Neuronal stem cell (in vitro differentiated cells): ENCODE measurements at regions not wholly inside any gene's neighbourhood (a gene's known extent, or its start where the extent isn't known, plus 50 kb on each side); places are given as distances from the start of the nearest gene placed in this dataset.

Experiments
- DNase-seq: peaks from one replicate; pipeline ENCODE4 v3.0.0-alpha.2; 2013; ENCODE audit warnings: low spot score
- H2AFZ ChIP-seq: one replicate; pipeline ENCODE4 v1.6.1; 2013; ENCODE audit warnings: mild to moderate bottlenecking, low read length, inconsistent platforms
- H2AK5ac ChIP-seq: 2 replicates; pipeline ENCODE4 v1.6.1; 2013; ENCODE audit warnings: low read depth, mild to moderate bottlenecking, inconsistent platforms, low read length, moderate library complexity, mixed read lengths
- H2BK120ac ChIP-seq: 2 replicates; pipeline ENCODE4 v1.6.1; 2013; ENCODE audit warnings: low read depth, mild to moderate bottlenecking, inconsistent platforms, low read length, moderate library complexity, mixed read lengths
- H2BK12ac ChIP-seq: one replicate; pipeline ENCODE4 v1.6.1; 2013; ENCODE audit warnings: low read length, inconsistent platforms
- H2BK15ac ChIP-seq: 2 replicates; pipeline ENCODE4 v1.6.1; 2013; ENCODE audit warnings: mild to moderate bottlenecking, low read length, inconsistent platforms, mixed read lengths
- H2BK5ac ChIP-seq: one replicate; pipeline ENCODE4 v1.6.1; 2013; ENCODE audit warnings: inconsistent platforms, mild to moderate bottlenecking, low read length, moderate library complexity
- H3K14ac ChIP-seq: one replicate; pipeline ENCODE4 v1.6.1; 2013; ENCODE audit warnings: low read length, inconsistent platforms
- H3K18ac ChIP-seq: 2 replicates; pipeline ENCODE4 v1.6.1; 2013; ENCODE audit warnings: low read length, inconsistent platforms
- H3K23ac ChIP-seq: 2 replicates; pipeline ENCODE4 v1.6.1; 2013; ENCODE audit warnings: low read depth, mild to moderate bottlenecking, mixed read lengths, low read length, inconsistent platforms; ENCODE audit not compliant: poor library complexity
- H3K27ac ChIP-seq: replicated peaks from 3 replicates; pipeline ENCODE4 v1.5.1; 2013; ENCODE audit warnings: low read length, inconsistent platforms
- H3K27me3 ChIP-seq, 3 experiments: 2 replicates each; pipeline ENCODE4 v1.6.1; 2013; ENCODE audit warnings: low read length in 3 of 3, mild to moderate bottlenecking in 2 of 3, inconsistent platforms in 1 of 3, low read depth in 1 of 3, mixed read lengths in 1 of 3, moderate library complexity in 1 of 3; ENCODE audit not compliant: control insufficient read depth in 3 of 3, insufficient read depth in 3 of 3
- H3K36me3 ChIP-seq, 2 donors: replicated peaks in 1 of 2; 2 replicates each; pipeline ENCODE4 v1.6.1; 2013; ENCODE audit warnings: low read length in 2 of 2; ENCODE audit not compliant: control insufficient read depth in 2 of 2, insufficient read depth in 2 of 2
- H3K4ac ChIP-seq: 2 replicates; pipeline ENCODE4 v1.6.1; 2013; ENCODE audit warnings: inconsistent platforms, mild to moderate bottlenecking, low read length, moderate library complexity
- H3K4me1 ChIP-seq, 2 donors: 1 replicate in 1 of 2; 2 replicates in 1 of 2; pipeline ENCODE4 v1.6.1; 2013; ENCODE audit warnings: low read length in 2 of 2, low read depth in 1 of 2; ENCODE audit not compliant: control insufficient read depth in 2 of 2, insufficient read depth in 1 of 2
- H3K4me2 ChIP-seq: one replicate; pipeline ENCODE4 v1.6.1; 2013; ENCODE audit warnings: mild to moderate bottlenecking, low read length, inconsistent platforms; ENCODE audit not compliant: insufficient read depth, poor library complexity, severe bottlenecking
- H3K4me3 ChIP-seq, 2 donors: 2 replicates each; pipeline ENCODE4 v1.5.1; 2013; ENCODE audit warnings: low read length in 2 of 2, mild to moderate bottlenecking in 2 of 2, inconsistent platforms in 1 of 2, moderate library complexity in 1 of 2
- H3K79me1 ChIP-seq: one replicate; pipeline ENCODE4 v1.6.1; 2013; ENCODE audit warnings: low read depth, mild to moderate bottlenecking, inconsistent platforms, low read length, moderate library complexity
- H3K9ac ChIP-seq: one replicate; pipeline ENCODE4 v1.6.1; 2013; ENCODE audit warnings: mild to moderate bottlenecking, low read depth, low read length, inconsistent platforms; ENCODE audit not compliant: poor library complexity
- H3K9me3 ChIP-seq, 2 donors: replicated peaks in 1 of 2; 2 replicates each; pipeline versions ENCODE3 to v1.6.1; 2013; ENCODE audit warnings: low read length in 2 of 2, mild to moderate bottlenecking in 2 of 2, inconsistent platforms in 1 of 2, low read depth in 1 of 2, mixed read lengths in 1 of 2, moderate library complexity in 1 of 2; ENCODE audit not compliant: control insufficient read depth in 2 of 2, insufficient read depth in 1 of 2
- H4K8ac ChIP-seq: one replicate; pipeline ENCODE4 v1.6.1; 2013; ENCODE audit warnings: low read depth, mild to moderate bottlenecking, inconsistent platforms, low read length, moderate library complexity
- H4K91ac ChIP-seq: one replicate; pipeline ENCODE4 v1.6.1; 2013; ENCODE audit warnings: low read length, low read depth, mild to moderate bottlenecking, inconsistent platforms; ENCODE audit not compliant: poor library complexity
- WGBS, 2 donors: extraction: QIAGEN DNeasy Blood & Tissue Kit; methylation state at CpG; one replicate each; pipeline ENCODE4 v1.1.7; 2013; ENCODE audit warnings: missing lambda C conversion rate in 2 of 2, mixed read lengths in 1 of 2; ENCODE audit not compliant: insufficient read length in 2 of 2, insufficient replicate concordance in 1 of 2; ENCODE audit errors: extremely low coverage in 2 of 2; 5-methylcytosine and 5-hydroxymethylcytosine counted together

GRCh38 chr1:34312359-34312758 lies 135.7 kb downstream of the C1orf94 start:
- no peaks in the 10 kb centered on the region for H3K36me3 ChIP-seq
- H3K18ac ChIP-seq = no peak overlapping the region
- H2BK120ac ChIP-seq = no peak overlapping the region
- H3K14ac ChIP-seq = no peak overlapping the region
- H3K27ac ChIP-seq = no peak overlapping the region
- no peak for DNase-seq
- H3K9ac ChIP-seq = no peak overlapping the region
- H3K23ac ChIP-seq = no peak overlapping the region
- no peak overlapping the region for H4K8ac ChIP-seq
- H2AK5ac ChIP-seq = no peak overlapping the region
- H3K4me3 ChIP-seq = no peak overlapping the region
- H2BK15ac ChIP-seq = no peak overlapping the region
- H3K9me3 ChIP-seq = peaks cover 0 to 5% of the 10 kb centered on the region in 2 donors
- no peak overlapping the region for H2BK5ac ChIP-seq
- no peaks in the 10 kb centered on the region for H3K27me3 ChIP-seq
- H4K91ac ChIP-seq = no peak overlapping the region
- H2AFZ ChIP-seq = no peak overlapping the region
- no CpG with 5 or more reads among the region's 1 CpG for WGBS, 2 donors
- H3K4ac ChIP-seq = no peak overlapping the region
- H3K79me1 ChIP-seq = no peaks in the 10 kb centered on the region
- H2BK12ac ChIP-seq = no peak overlapping the region
- H3K4me1 ChIP-seq = no peaks in the 10 kb centered on the region
- H3K4me2 ChIP-seq = no peak overlapping the region

- Histone ChIP-seq H3K9ac (no peak overlapping the region), H2BK5ac (no peak overlapping the region)
- WGBS, 2 donors = no CpG with 5 or more reads among the region's 1 CpG
Measured at GRCh38 chr1:34315974-34316373, 139.3 kb downstream of the C1orf94 start.

GRCh38 chr1:34316773-34317172 lies 140.1 kb downstream of the C1orf94 start:
- no peak overlapping the region for H3K23ac ChIP-seq
- H4K91ac ChIP-seq = no peak overlapping the region
- H2AK5ac ChIP-seq = no peak overlapping the region
- H2BK15ac ChIP-seq = no peak overlapping the region
- H3K79me1 ChIP-seq = no peaks in the 10 kb centered on the region
- H3K18ac ChIP-seq = no peak overlapping the region
- no peak overlapping the region for H3K27ac ChIP-seq
- no peak overlapping the region for H3K4me2 ChIP-seq
- H3K36me3 ChIP-seq = no peaks in the 10 kb centered on the region
- no peak overlapping the region for H2BK12ac ChIP-seq
- H3K4ac ChIP-seq = no peak overlapping the region
- H2BK5ac ChIP-seq = no peak overlapping the region
- H2BK120ac ChIP-seq = no peak overlapping the region
- no peak for DNase-seq
- no peak overlapping the region for H2AFZ ChIP-seq
- H3K4me3 ChIP-seq = no peak overlapping the region
- H4K8ac ChIP-seq = no peak overlapping the region
- H3K27me3 ChIP-seq = no peaks in the 10 kb centered on the region
- no peak overlapping the region for H3K9ac ChIP-seq
- H3K14ac ChIP-seq = no peak overlapping the region
- H3K9me3 ChIP-seq = peaks cover 0 to 7% of the 10 kb centered on the region in 2 donors
- no peaks in the 10 kb centered on the region for H3K4me1 ChIP-seq

More at GRCh38 chr1:34315974-34316373, 139.3 kb downstream of the C1orf94 start:
- no peak overlapping the region for H3K4me3 ChIP-seq
- H2BK12ac ChIP-seq = no peak overlapping the region
- H4K91ac ChIP-seq = no peak overlapping the region
- no peak overlapping the region for H2AFZ ChIP-seq
- H3K14ac ChIP-seq = no peak overlapping the region
- H2BK15ac ChIP-seq = no peak overlapping the region
- no peak overlapping the region for H3K18ac ChIP-seq
- H2BK120ac ChIP-seq = no peak overlapping the region
- H3K27me3 ChIP-seq = no peaks in the 10 kb centered on the region
- H3K4me2 ChIP-seq = no peak overlapping the region
- H3K79me1 ChIP-seq = no peaks in the 10 kb centered on the region
- H3K27ac ChIP-seq = no peak overlapping the region
- peaks cover 0 to 7% of the 10 kb centered on the region in 2 donors for H3K9me3 ChIP-seq
- H3K36me3 ChIP-seq = no peaks in the 10 kb centered on the region
- no peak overlapping the region for H4K8ac ChIP-seq
- H3K4me1 ChIP-seq = no peaks in the 10 kb centered on the region
- no peak for DNase-seq
- no peak overlapping the region for H3K23ac ChIP-seq
- H3K4ac ChIP-seq = no peak overlapping the region
- no peak overlapping the region for H2AK5ac ChIP-seq

- H3K79me1 ChIP-seq = no peaks in the 10 kb centered on the region
- DNase-seq = no peak
- no peak overlapping the region for H2BK15ac ChIP-seq
- no peak overlapping the region for H3K23ac ChIP-seq
- H3K27ac ChIP-seq = no peak overlapping the region
- no peak overlapping the region for H2BK5ac ChIP-seq
- no peak overlapping the region for H2AK5ac ChIP-seq
- H3K27me3 ChIP-seq = no peaks in the 10 kb centered on the region
- H3K4me1 ChIP-seq = no peaks in the 10 kb centered on the region
- H2BK120ac ChIP-seq = no peak overlapping the region
- no peak overlapping the region for H3K4ac ChIP-seq
- H3K14ac ChIP-seq = no peak overlapping the region
- peaks cover 0 to 7% of the 10 kb centered on the region in 2 donors for H3K9me3 ChIP-seq
- H3K18ac ChIP-seq = no peak overlapping the region
- no peak overlapping the region for H3K4me3 ChIP-seq
- no peak overlapping the region for H2BK12ac ChIP-seq
- no peak overlapping the region for H3K4me2 ChIP-seq
- H3K9ac ChIP-seq = no peak overlapping the region
- H4K91ac ChIP-seq = no peak overlapping the region
- no peak overlapping the region for H4K8ac ChIP-seq
- no peak overlapping the region for H2AFZ ChIP-seq
- WGBS, 2 donors = no CpG with 5 or more reads among the region's 4 CpGs
- no peaks in the 10 kb centered on the region for H3K36me3 ChIP-seq
Measured at GRCh38 chr1:34319218-34319617, 142.5 kb downstream of the C1orf94 start.
